D341Med (cell line): ENCODE measurements at regions not wholly inside any gene's neighbourhood (a gene's known extent, or its start where the extent isn't known, plus 50 kb on each side); places are given as distances from the start of the nearest gene placed in this dataset.
"Not testable (repeated sequence)": the region's sequence is repeated elsewhere in the genome, so short reads cannot be mapped to it uniquely, and the experiment has no call there.

Experiments
- DNase-seq: peaks from one replicate; pipeline ENCODE4 v3.0.0; 2012; ENCODE audit warnings: low spot score

DNA sequence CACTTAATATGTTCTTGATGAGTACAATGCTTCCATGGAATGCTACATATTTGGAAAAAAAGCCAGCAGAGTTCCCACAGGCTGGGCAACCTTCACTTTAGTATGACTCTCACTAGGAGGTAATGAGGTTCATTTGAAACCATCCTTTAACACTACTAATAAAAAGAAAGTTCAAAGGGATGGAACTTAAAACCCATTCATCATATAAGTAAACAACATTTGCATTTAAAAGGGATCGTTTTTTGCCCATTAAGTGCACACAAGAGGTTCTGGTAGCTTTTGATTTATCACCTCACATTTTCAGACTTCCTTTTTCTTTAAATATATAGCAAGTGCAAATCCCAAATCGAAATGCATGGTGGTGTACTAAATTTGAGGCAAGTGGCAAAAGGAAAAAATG, 270.8 kb upstream of the DCC start:
- DNase-seq, result no peak

GRCh38 chr18:52070291-52070756, 269.7 kb upstream of the DCC start:
- DNase-seq, result no peak

GRCh38 chr18:52077251-52077983, 262.6 kb upstream of the DCC start:
- no peak for DNase-seq

DNA sequence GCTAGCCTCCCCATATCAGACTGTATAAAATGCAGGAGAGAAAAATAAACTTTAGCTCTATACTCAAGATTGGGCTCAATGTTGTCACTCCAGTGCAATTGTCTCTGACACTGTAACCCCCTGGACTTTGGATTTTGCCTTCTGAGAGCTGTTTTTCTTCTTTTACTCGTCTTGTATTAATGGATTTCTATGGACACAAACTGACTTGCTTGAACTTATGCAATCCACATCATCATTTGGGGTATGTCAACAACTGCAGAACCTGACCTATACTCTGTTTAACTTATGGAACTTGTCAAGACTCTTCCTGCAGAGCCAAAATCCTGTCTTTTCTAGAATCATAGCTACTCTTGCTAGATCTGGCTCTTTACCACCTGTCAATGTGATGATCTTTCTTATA, 257.8 kb upstream of the DCC start:
- no peak for DNase-seq

DNA sequence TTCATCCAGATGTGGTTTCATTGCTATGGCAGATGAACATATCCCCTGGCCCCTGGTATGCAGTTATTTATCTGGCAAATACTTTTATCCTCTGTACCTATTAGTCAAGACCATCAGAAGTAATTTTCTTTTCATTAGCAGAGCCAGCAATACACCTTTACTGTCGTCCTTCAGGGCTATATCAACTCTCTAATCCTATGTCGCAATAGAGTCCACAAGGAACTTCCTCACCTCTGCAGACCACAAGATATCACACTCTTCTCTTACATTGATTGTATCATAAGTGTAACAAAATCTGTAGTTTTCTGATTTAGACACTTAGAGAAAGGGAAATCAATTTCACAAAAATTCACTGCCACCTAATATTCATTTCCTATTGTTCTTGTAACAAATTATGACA, 252.9 kb upstream of the DCC start:
- DNase-seq, result no peak

DNA sequence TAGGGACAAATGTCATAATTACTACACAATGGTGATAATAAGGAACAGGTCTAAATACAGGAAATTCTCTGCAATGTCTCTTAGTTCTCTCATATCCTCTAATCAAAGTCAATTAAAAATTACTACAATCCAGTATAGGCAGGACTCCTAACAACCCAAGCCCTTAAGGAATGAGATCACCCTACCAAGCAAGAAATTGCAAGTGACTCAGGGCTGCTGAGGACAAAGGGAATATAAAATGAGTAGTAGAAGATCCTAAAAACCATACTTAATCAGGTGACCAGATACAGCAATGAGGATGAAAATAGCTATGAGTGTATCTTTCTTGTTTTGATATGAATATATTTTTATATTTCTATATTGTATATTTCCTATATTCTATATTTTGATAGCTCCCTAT, 250.0 kb upstream of the DCC start:
- DNase-seq, result no peak

- DNase-seq, result no peak
These were observed 246.8 kb upstream of the DCC start for GRCh38 chr18:52093171-52093570.

DNA sequence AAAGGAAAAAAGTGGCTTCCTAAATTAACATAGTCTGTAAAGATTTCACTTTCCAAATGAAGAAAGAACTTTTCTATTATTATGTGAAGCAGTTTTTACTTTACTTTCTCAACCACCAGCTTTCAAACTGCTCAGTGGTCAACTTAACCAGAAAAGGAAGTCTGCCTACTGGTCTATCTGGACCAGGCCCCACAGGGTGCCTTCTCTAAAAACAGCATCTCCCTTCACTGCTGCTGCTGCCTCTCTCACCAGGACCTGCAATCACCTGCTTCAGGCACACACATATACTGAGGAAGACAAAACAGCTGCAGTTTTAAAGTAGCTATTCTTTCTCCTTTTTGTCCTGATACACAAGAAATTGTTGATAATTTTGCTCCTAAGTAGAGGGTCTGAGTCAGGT, 221.3 kb upstream of the DCC start:
- no peak for DNase-seq

DNA sequence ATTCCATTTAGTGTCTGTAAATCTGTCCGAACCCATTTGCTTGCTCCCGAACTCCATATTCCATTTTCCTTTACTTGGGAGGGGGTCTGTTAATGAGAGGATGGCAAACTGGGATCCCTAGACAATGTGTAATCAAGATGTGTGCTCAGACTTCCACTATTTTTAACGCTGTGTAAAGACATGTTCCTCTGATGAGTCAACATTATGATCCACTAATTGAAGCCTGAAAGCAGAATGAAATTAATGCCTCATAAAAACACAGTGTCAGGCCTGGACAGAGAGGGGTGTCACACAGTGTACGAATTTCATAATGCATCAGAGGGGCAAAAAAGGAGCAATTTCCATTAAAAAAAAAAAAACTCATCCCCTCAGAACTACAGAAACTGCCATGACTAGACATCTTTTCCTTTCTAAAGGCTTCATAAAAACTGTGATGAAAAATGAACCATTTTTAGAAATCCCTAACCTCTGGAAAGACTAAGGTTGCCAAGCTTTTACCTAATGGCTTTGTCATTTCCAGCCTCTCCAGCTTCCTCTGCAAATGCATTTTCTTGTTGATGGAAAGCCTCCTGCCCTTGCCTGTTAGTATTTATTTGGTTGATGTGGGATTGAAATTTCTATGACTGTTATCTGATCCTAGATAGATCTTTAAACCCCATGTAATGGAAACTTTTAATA, 209.2 kb upstream of the DCC start:
- no peak for DNase-seq

DNA sequence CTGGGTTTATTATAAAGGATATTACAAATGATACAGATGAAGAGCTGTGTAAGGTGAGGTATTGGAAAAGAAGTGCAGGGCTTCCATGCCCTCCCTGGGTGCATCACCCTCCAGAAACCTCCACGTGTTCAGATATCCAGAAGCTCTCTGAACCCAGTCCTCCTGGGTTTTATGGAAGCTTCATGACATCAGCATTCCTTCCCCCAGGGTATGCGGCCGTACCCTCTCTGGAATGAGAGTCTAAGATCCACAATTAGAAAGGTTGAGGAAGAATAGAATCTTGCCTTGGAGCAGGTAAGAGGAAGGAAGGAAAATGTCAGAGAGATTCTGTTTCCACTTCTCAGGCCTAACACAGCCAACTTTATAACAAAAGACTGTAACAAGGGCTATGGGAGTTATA, 208.2 kb upstream of the DCC start:
- no peak for DNase-seq

DNA sequence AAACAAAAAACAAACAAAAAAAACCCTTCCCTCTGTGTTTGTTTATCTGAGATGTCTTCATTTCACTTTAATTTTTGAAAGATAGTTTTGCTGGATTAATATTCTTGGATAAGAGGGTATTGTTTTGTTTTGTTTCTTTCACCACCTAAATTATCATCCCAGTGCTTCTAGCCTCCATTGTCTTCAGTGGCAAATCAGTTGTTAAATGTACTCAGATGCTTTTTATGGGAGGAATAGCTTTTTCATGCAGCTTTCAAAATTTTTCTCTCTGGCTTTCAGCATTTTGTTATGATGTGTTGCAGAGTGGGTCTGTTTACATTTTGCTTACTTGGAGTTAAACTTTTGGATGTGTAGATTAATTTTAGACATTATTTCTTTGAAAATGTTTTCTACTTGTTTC, 203.5 kb upstream of the DCC start:
- no peak for DNase-seq

DNA sequence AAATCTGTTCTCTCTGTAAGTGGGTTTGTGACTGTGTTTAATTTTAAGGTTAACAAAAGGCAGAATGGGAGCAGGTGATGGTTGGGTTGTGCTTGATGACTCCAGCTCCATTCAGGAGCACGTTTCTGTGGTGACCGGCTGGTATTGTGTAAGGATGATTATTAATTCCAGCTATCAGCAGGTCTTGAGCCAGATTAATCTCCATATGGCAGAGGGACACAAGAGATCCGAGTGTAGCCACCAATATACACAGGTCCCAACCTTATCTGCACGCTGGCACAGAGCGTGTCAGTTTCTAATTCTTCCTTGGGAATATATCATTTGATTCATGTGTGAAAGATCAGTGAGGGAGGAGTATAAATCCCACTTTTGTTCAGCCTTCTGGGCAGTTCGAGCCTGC, 199.0 kb upstream of the DCC start:
- DNase-seq, result no peak

DNA sequence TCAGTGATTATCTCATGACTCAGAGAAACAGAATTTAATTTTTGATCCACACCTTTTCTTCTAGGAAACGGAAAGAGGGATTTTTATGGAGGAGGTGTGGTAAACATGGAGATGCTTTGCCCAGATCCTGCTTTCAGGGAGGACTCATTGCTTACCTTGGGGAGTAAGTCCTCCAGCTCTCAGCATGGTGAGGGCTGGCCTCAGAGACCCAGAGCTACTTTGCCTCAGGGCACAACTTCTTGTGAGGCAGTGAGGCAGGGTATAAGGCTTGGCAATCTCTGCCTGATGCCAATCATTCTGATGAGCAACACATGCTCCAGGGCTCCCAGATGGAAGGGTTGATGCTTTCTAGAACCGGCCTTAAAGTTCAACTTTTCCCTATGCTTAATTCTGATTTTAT, 189.9 kb upstream of the DCC start:
- DNase-seq, result no peak

DNA sequence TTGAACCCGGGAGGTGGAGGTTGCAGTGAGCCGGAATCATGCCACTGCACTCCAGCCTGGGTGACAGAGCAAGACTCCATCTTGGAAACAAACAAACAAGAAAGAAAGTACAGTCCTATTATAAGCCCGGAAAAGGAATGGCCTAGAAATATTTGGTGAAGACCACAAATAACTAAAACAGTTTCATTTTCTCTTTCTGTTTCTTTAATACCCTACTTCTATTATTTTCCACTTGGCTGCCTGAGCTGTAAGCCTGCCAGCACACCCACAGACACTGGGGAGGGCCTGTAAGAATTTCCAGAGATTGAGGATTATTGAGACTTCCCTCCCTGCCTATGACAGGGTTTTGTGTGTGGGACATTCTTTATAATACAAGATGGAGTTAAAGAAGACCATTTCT, 188.0 kb upstream of the DCC start:
- DNase-seq, result no peak

DNA sequence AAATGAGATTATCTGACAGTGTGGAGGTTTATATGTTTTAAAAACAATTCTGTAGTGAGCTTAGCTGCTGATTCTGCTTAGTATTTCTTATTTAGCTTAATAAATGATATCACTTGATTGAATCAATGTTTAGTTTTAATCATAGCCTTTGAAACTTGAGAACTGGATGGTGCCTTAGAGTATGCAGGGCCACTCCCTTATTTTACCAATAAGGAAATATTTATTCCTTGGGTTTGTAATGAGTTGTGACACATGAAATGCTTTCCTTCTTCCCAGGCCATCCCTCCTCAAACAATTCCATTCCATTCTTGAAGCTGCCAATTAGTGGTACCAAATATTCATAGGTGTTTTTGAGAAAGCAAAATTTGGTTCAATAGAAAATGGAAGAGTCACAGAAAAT, 183.8 kb upstream of the DCC start:
- DNase-seq, result no peak

DNA sequence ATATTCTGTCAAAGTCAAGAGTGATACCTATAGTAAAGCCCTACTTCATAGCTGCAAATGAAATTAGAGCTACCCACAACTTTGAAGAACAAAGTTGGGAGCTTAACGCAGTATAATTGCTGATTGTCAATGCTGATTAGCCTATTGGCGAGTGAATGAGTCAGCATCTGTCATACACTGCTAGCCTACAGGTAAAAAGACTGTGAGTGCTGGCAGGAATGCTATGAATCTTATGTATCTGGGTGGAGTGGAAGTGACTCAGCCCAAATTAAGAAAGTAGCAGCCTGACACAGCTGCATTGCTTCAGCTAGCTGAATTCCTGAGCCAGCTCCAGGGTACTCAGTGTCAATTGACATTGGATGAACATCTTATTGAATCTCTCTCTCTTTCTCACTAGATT, 179.4 kb upstream of the DCC start:
- no peak for DNase-seq

DNA sequence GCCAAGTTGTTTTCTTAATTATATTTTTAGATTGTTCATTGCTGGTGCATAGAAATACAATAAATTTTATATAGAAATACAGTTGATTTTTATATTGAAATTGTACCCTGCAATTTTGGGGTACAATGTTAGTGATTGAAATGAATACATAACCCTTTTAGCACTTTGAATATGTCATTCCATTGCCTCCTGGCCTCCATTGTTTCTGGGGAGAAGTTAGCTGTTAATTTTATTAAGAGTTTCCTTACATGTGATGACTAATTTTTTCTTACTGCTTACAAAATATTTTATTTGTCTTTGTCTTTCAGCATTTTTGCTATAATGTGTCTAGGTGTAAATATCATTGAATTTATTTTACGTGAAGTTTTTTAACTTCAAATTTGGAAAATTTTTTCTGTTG, 176.5 kb upstream of the DCC start:
- DNase-seq, result no peak

GRCh38 chr18:52168131-52168530, 171.9 kb upstream of the DCC start:
- DNase-seq, result not testable (repeated sequence)

DNA sequence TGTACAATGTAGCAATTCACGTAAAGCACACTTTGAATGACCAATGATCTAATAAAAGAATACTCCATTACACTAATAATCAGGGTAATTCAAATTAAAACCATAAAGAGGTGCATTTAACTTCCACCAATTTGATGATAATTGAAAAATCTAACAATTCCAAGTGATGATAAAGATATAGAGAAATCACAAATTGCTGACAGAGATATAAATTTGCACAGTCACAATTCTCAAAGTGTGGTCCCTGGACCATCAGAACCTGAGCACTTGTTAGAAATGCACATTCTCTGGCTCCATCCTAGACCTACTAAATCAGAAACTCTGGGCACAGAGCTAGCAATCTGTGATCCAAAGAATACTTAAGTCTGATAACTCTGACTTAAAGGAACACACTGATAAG, 165.8 kb upstream of the DCC start:
- DNase-seq, result no peak

GRCh38 chr18:52175406-52175805, 164.6 kb upstream of the DCC start:
- no peak for DNase-seq

- no peak for DNase-seq
These were observed 156.9 kb upstream of the DCC start for GRCh38 chr18:52183107-52183506.

GRCh38 chr18:52190195-52190594, 149.8 kb upstream of the DCC start:
- no peak for DNase-seq

GRCh38 chr18:52190631-52191030, 149.4 kb upstream of the DCC start:
- DNase-seq, result no peak

GRCh38 chr18:52200406-52200805, 139.6 kb upstream of the DCC start:
- no peak for DNase-seq
